Muscle layer of duodenum (tissue), 2 donors: ENCODE measurements at regions not wholly inside any gene's neighbourhood (a gene's known extent, or its start where the extent isn't known, plus 50 kb on each side); places are given as distances from the start of the nearest gene placed in this dataset.
"Not testable (repeated sequence)": the region's sequence is repeated elsewhere in the genome, so short reads cannot be mapped to it uniquely, and the experiment has no call there.

ENCODE experiments used
- H3K27ac ChIP-seq: one replicate; pipeline ENCODE4 v1.7.0; 2013; ENCODE audit warnings: mild to moderate bottlenecking, low read length
- H3K27me3 ChIP-seq: one replicate; pipeline ENCODE4 v1.7.0; 2013; ENCODE audit warnings: low read depth, mild to moderate bottlenecking, control low read depth, low read length
- H3K36me3 ChIP-seq, 2 donors: one replicate each; pipeline ENCODE4 v1.7.0; 2013; ENCODE audit warnings: low read length in 2 of 2, control low read depth in 1 of 2, mild to moderate bottlenecking in 1 of 2; ENCODE audit not compliant: insufficient read depth in 2 of 2, control insufficient read depth in 1 of 2
- H3K4me1 ChIP-seq, 2 donors: one replicate each; pipeline ENCODE4 v1.7.0; 2013; ENCODE audit warnings: low read length in 2 of 2, mild to moderate bottlenecking in 2 of 2, control low read depth in 1 of 2, moderate library complexity in 1 of 2; ENCODE audit not compliant: insufficient read depth in 2 of 2, control insufficient read depth in 1 of 2
- H3K4me3 ChIP-seq, 2 donors: one replicate each; pipeline ENCODE4 v1.7.0; 2013; ENCODE audit warnings: low read length in 2 of 2, low read depth in 1 of 2, mild to moderate bottlenecking in 1 of 2
- H3K9me3 ChIP-seq, 2 donors: one replicate each; pipeline ENCODE4 v1.7.0; 2013; ENCODE audit warnings: low read length in 2 of 2, control low read depth in 1 of 2, mild to moderate bottlenecking in 1 of 2; ENCODE audit not compliant: control insufficient read depth in 1 of 2
- donor health status: healthy.

DNA sequence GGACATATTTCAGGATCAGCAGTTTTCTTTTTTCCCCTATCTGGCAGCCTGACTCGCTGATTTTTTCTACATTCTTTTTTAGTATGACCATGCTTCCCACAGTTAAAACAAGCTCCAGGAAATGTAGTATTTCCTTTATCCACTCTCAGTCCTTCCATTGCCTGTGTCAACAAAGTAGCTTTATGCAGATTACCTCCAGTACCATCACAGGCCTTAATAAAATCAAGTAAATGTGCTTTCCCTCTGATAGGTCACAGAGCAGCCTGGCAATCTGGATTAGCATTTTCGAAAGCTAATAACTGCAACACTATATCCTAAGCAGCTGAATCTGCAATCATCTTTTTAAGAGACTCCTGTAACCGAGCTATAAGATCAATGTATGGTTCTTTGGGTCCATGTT is 432.6 kb upstream of the SGO1 start:
- H3K4me3 ChIP-seq, H3K27ac ChIP-seq: not testable (repeated sequence)

DNA sequence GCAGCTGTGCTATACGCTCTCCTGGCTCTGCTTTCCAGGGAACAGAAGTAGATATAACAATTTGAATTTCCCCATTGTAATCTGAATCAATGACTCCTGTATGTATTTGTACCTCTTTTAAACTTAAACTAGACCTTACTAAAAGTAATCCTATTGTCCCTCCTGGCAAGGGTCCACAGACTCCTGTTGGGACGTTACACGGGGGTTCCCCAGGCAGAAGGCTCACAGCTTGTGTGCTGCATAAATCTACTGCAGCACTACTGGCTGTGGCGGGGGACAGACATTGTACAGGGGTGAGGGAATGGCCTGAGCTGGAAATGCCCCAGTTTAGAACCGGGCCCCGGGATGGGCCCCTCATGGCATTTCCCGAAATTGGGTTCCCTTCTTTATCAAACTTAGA is 432.2 kb upstream of the SGO1 start:
- H3K36me3 ChIP-seq, H3K9me3 ChIP-seq, H3K27ac ChIP-seq, H3K27me3 ChIP-seq, H3K4me1 ChIP-seq, H3K4me3 ChIP-seq: not testable (repeated sequence)

More for the DNA sequence above, 432.6 kb upstream of the SGO1 start:
- not testable (repeated sequence) for H3K27me3 ChIP-seq, H3K4me1 ChIP-seq, H3K36me3 ChIP-seq, H3K9me3 ChIP-seq

DNA sequence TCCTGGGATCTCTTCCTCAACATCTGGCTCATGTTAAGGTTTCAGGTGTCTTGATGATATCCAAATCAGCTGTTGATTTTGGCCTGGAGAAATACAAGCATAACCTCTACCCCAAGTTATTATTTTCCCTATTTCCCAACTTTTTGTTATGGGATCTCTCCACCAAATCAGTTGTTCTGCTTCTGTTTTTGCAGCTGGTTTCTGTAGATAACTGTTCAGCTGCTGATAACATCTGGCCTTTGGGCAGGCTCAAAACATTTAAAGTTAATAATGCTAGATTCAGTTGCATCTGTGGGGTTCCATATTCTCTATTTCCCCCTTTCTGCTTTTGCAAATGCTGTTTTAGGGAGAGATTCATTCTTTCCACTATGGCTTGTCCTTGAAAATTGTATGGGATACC is 430.0 kb upstream of the SGO1 start:
- H3K9me3 ChIP-seq: peaks cover 0 to 11% of the 10 kb centered on the region in 2 donors
- H3K27ac ChIP-seq, H3K27me3 ChIP-seq, H3K36me3 ChIP-seq, H3K4me3 ChIP-seq, H3K4me1 ChIP-seq: not testable (repeated sequence)

DNA sequence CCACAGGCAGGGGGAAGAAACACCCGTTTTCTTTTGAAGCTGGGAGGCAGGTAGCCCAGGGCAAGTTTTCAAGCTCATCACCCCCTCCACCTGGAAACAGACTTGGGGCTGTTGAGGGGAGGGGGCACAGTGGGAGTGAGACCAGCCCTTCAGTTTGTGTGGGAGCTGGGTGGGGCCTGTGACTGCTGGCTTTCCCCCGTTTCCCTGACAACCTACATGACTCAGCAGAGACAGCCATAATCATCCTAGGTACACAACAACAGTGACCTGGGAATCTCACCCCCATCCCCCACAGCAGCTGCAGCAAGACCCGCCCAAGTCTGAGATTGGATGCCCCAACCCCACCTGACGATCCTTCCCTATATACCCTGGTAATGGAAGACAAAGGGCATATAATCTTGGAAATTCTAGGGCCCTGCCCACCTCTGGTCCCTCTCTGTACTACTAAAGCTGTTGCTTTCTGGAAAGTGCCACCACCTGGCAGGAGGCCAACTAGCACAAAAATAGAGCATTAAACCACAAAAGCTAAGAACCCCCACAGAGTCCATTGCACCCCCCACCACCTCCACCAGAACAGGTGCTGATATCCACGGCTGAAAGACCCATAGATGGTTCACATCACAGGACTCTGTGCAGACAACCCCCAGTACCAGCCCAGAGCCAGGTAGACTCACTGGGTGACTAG is 422.2 kb upstream of the SGO1 start:
- Histone ChIP-seq H3K27ac (no peak overlapping the region), H3K4me3 (no peak overlapping the region), H3K36me3 (no peaks in the 10 kb centered on the region), H3K9me3 (peaks cover 0 to 25% of the 10 kb centered on the region in 2 donors), H3K27me3 (no peaks in the 10 kb centered on the region), H3K4me1 (no peaks in the 10 kb centered on the region)

DNA sequence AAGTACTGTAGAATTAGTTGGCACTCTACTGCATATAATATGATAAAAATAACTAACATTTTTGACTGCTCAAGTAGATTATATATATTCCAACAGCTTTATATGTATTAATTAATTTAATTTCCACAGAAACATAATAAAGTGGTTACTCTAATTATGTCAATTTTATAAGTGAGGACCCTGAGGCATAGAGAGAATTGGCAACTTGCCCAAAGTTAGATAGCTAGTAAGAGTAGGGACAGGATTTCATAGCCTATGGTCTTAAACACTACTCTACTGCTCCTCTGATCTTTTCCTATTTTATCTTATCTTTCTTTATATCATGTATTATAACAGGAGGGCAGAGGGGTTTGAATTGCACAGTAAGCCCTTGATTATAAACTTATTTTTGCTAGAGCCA is 418.7 kb upstream of the SGO1 start:
- Histone ChIP-seq H3K27me3 (no peaks in the 10 kb centered on the region), H3K36me3 (no peaks in the 10 kb centered on the region), H3K4me3 (no peak overlapping the region), H3K27ac (no peak overlapping the region), H3K9me3 (peaks cover 0 to 16% of the 10 kb centered on the region in 2 donors), H3K4me1 (no peaks in the 10 kb centered on the region)

DNA sequence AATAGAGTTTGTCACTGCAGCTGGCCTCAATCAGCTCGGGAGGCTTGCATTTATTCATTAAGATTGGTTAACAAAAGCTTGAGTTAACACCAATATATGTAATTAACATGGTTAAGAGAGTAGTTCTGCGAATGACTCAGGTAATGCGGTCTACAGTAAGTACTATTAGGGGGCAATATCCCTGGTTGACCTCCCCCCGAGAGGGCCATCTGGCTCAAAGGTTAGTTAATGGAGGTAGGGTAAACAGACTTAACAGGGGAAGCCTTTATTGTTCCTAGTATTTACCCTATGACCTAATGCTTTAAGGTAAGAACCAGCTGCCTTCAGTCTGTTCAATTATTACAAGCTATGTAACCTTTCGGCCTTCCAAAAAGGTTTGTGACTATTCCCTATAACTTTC is 403.3 kb upstream of the SGO1 start:
- Histone ChIP-seq H3K27ac (no peak overlapping the region), H3K4me1 (no peaks in the 10 kb centered on the region), H3K9me3 (peaks cover 0 to 3% of the 10 kb centered on the region in 2 donors), H3K27me3 (no peaks in the 10 kb centered on the region), H3K4me3 (no peak overlapping the region), H3K36me3 (no peaks in the 10 kb centered on the region)

DNA sequence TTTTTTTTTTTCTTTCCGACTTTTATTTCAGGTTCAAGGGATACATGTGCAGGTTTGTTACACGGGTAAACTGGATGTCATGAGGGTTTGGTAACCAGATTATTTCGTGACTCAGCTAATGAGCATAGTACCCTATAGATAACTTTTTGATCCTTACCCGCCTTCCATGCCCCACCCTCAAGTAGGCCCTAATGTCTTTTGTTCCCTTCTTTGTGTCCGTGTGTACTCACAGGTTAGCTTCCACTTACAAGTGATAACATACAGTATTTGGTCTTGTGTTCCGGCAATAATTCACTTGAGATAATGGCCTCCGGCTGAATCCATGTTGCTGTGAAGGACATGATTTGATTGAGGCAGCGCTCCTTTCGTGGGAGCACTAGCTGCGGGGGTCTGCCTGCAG is 402.8 kb upstream of the SGO1 start:
- Histone ChIP-seq H3K27ac (no peak overlapping the region), H3K4me3 (no peak overlapping the region), H3K36me3 (no peaks in the 10 kb centered on the region), H3K9me3 (peaks cover 0 to 3% of the 10 kb centered on the region in 2 donors), H3K4me1 (no peaks in the 10 kb centered on the region), H3K27me3 (no peaks in the 10 kb centered on the region)

DNA sequence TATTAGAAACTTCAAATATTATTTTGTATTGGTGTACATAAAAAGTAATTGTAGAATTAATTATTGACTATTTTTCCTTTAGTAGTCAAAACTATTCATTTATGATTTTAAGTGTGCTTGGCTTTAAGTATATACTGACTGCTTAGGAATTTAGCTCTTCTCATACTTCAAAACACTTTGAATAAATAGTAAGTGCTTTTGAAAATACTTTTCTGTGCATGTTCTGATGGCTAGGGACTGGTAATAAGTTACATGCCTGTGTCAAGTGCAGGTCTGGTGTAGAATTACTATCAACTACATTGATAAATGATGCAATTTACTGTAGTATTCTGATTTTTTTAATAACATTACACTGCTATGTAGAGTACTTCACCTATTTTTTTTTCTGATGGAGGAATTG is 397.6 kb upstream of the SGO1 start:
- no peaks in the 10 kb centered on the region for H3K9me3 ChIP-seq
- no peaks in the 10 kb centered on the region for H3K4me1 ChIP-seq
- H3K4me3 ChIP-seq: no peak overlapping the region
- no peaks in the 10 kb centered on the region for H3K27me3 ChIP-seq
- H3K27ac ChIP-seq: no peak overlapping the region
- H3K36me3 ChIP-seq: no peaks in the 10 kb centered on the region

DNA sequence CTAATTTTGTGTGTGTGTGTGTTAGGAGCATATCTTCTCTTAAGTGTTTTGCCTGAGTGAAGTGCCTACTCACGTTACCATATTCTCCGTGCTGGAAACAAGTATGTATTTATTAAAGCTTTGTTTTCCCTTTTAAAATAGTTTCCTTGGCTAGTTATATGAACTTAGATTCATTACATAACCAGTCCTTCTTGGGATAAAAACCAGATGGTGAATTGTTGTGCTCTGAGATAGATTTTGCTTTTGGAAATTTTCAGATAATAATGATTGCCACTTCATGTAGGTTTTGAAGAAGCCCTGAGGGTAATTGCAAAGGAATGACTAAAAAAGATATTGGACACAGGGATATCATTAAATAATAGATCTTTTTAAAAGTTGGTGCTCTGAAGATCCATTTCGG is 390.2 kb upstream of the SGO1 start:
- H3K9me3 ChIP-seq: no peaks in the 10 kb centered on the region
- no peaks in the 10 kb centered on the region for H3K36me3 ChIP-seq
- H3K27ac ChIP-seq: no peak overlapping the region
- no peaks in the 10 kb centered on the region for H3K27me3 ChIP-seq
- no peaks in the 10 kb centered on the region for H3K4me1 ChIP-seq
- no peak overlapping the region for H3K4me3 ChIP-seq

DNA sequence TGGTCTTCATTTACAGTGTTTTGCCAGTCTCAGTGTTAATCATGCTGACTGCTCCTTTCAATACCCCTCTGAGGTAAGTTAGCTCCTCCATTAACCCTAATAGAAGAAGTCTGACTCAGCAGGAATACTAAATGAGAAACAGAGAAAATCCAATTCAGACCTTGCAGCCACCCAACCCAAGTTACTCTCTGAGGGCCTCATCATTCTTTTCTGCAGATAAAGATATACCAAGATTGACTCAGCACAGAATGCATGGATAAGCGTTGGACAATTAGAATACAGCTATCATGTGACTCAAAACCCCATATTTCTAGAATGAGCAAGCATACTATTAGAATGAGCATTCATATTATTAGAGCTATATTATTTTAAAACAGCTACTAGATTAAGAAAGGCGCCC is 389.1 kb upstream of the SGO1 start:
- Histone ChIP-seq H3K4me3 (no peak overlapping the region), H3K27ac (no peak overlapping the region), H3K27me3 (no peaks in the 10 kb centered on the region), H3K36me3 (no peaks in the 10 kb centered on the region), H3K4me1 (no peaks in the 10 kb centered on the region), H3K9me3 (no peaks in the 10 kb centered on the region)

DNA sequence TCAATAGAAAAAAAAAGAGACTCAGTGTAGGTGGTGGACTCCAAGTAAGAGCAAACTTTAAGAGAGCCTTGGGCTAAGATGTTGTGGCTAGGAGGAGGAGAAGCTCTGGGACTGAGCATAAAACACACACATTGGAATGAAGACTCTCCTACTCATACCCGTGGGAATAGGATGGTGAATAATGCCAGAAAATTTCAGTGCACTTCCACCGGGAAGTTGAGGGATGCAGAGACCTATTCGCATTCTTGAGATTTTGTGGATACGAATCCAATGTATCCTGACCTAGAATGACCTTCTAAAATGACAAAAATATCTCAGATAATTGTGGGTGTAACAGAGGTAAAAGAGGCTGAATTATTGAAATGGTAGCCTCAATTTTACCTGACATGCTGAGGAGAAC is 388.7 kb upstream of the SGO1 start:
- Histone ChIP-seq H3K27me3 (no peaks in the 10 kb centered on the region), H3K4me3 (no peak overlapping the region), H3K4me1 (no peaks in the 10 kb centered on the region), H3K27ac (no peak overlapping the region), H3K9me3 (no peaks in the 10 kb centered on the region), H3K36me3 (no peaks in the 10 kb centered on the region)

DNA sequence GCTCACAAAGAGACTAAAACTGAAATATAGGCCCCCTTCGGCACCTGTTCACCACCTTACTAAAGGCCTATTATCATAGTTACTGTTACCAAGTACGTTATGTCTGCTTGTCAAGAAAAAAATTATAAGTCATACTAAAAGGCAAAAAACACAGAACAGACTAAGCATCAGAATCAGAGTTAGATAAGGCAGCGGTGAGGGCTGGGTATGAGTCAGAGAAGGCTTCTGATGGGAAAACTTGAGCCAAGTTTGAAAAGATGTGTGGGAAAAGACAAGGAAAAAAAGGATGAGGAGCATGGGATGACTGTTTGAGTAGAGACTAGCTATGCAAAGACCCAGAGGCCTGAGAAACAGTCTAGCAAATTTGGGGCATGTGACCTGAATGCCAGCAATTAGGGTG is 387.2 kb upstream of the SGO1 start:
- H3K27ac ChIP-seq: no peak overlapping the region
- H3K4me1 ChIP-seq: no peaks in the 10 kb centered on the region
- no peaks in the 10 kb centered on the region for H3K36me3 ChIP-seq
- H3K9me3 ChIP-seq: no peaks in the 10 kb centered on the region
- no peak overlapping the region for H3K4me3 ChIP-seq
- no peaks in the 10 kb centered on the region for H3K27me3 ChIP-seq
